MCF 10A (cell line): ENCODE measurements at regions not wholly inside any gene's neighbourhood (a gene's known extent, or its start where the extent isn't known, plus 50 kb on each side); places are given as distances from the start of the nearest gene placed in this dataset.

Experiments used
- BruUV-seq: library from RNA; stranded (reverse); fragments of 400-500 nt; replicated peaks from 2 replicates; lab custom pipeline; 2021; lab: Mats Ljungman, UMichigan
- CTCF ChIA-PET: fragments of 300-600 bp; sonication (Branson Sonifier 250); formaldehyde crosslinking; extraction: SDS; loops from one replicate; lab custom pipeline; 2021; ENCODE audit warnings: antibody characterized with exemption, inconsistent platforms; lab: Yijun Ruan, JAX
- POLR2A ChIA-PET: fragments of 300-600, 350-650 bp; sonication (Branson Sonifier 250); formaldehyde crosslinking; extraction: SDS; loops from one replicate; lab custom pipeline; 2020; ENCODE audit warnings: antibody characterized with exemption, inconsistent platforms; lab: Yijun Ruan, JAX
- DNase-seq: peaks from one replicate; pipeline ENCODE4 v3.0.0-alpha.2; 2018; ENCODE audit not compliant: unreplicated experiment
- H3K27ac Mint-ChIP-seq: one replicate; pipeline ENCODE4 v1.8.0; 2022; ENCODE audit warnings: mild to moderate bottlenecking, low read depth, mixed read lengths; ENCODE audit not compliant: unreplicated experiment
- H3K27me3 Mint-ChIP-seq: one replicate; pipeline ENCODE4 v1.8.0; 2022; ENCODE audit warnings: mixed read lengths; ENCODE audit not compliant: insufficient read depth, unreplicated experiment
- H3K36me3 Mint-ChIP-seq: one replicate; pipeline ENCODE4 v1.8.0; 2022; ENCODE audit warnings: mild to moderate bottlenecking, moderate library complexity, mixed read lengths; ENCODE audit not compliant: insufficient read depth, unreplicated experiment
- H3K4me1 Mint-ChIP-seq: one replicate; pipeline ENCODE4 v1.8.0; 2022; ENCODE audit warnings: mixed read lengths; ENCODE audit not compliant: insufficient read depth, unreplicated experiment
- H3K4me3 Mint-ChIP-seq: one replicate; pipeline ENCODE4 v1.8.0; 2022; ENCODE audit warnings: mild to moderate bottlenecking, moderate library complexity, mixed read lengths; ENCODE audit not compliant: unreplicated experiment
- H3K9me3 Mint-ChIP-seq: one replicate; pipeline ENCODE4 v1.8.0; 2022; ENCODE audit warnings: mixed read lengths; ENCODE audit not compliant: unreplicated experiment
- intact Hi-C: fragments of 100-400 bp; cut with micrococcal nuclease; formaldehyde crosslinking; loops from 2 replicates; pipeline ENCODE4 v1.14.1; 2022
- TF ChIP-seq, protein P1 (sequence below): fragments of 200-600 bp; IDR thresholded peaks from one replicate; pipeline ENCODE4 v1.8.0; 2022; ENCODE audit warnings: antibody characterized with exemption, mild to moderate bottlenecking; ENCODE audit not compliant: unreplicated experiment

DNA sequence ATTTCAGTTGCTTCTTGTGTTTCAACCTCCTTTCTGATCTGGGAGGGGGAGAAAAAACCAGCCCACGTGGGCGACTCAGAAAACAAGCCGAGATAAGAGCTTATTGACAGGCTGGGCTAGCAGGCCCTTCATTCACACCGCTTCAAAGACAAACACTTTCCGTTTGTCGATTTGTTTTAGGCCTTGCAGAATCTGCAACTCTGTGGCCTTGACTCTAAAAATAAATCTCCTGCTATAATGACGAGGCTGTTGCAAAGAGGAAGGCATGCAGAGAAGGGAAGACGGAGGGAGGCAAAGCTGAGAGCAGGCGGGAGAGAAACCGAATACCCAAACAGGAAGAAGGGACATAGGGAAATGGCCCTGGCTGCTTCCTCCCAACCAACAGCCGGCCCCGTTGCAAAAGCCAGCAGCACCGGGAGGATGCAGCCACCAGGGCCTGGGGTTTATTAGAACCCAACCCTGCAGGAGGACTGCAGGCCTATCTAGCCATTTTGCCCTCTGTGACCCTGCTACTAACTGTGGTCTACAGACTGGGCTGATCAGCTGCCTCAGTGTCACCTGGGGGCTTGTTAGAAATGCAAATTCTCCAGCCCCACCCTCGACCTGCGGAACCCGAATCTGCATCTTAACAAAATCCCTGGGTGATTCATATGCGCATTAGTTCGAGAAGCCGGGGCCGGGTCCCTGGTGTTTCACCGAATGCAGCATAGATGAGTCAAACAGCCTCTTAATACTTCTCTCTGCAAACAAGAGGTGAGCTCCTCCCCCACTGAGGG is 325.5 kb downstream of the BCOR start:
- no peaks in the 10 kb centered on the region for H3K4me1 Mint-ChIP-seq
- H3K9me3 Mint-ChIP-seq = peaks cover 7% of the 10 kb centered on the region
- ChIA-PET CTCF (interaction anchor here (0.6 kb wide), 1 partner anchor 879 kb away, joined by 3 read pairs; no protein-coding TSS in a partner anchor), POLR2A (no interaction called here)
- H3K36me3 Mint-ChIP-seq = no peaks in the 10 kb centered on the region
- no peak overlapping the region for H3K4me3 Mint-ChIP-seq
- BruUV-seq = no TSS peak
- H3K27ac Mint-ChIP-seq = no peak overlapping the region
- DNase-seq = no peak
- intact Hi-C loops = no loop called here
- peaks cover 44% of the 10 kb centered on the region for H3K27me3 Mint-ChIP-seq
- TF ChIP-seq, protein P1, sequence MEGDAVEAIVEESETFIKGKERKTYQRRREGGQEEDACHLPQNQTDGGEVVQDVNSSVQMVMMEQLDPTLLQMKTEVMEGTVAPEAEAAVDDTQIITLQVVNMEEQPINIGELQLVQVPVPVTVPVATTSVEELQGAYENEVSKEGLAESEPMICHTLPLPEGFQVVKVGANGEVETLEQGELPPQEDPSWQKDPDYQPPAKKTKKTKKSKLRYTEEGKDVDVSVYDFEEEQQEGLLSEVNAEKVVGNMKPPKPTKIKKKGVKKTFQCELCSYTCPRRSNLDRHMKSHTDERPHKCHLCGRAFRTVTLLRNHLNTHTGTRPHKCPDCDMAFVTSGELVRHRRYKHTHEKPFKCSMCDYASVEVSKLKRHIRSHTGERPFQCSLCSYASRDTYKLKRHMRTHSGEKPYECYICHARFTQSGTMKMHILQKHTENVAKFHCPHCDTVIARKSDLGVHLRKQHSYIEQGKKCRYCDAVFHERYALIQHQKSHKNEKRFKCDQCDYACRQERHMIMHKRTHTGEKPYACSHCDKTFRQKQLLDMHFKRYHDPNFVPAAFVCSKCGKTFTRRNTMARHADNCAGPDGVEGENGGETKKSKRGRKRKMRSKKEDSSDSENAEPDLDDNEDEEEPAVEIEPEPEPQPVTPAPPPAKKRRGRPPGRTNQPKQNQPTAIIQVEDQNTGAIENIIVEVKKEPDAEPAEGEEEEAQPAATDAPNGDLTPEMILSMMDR = no peak

DNA sequence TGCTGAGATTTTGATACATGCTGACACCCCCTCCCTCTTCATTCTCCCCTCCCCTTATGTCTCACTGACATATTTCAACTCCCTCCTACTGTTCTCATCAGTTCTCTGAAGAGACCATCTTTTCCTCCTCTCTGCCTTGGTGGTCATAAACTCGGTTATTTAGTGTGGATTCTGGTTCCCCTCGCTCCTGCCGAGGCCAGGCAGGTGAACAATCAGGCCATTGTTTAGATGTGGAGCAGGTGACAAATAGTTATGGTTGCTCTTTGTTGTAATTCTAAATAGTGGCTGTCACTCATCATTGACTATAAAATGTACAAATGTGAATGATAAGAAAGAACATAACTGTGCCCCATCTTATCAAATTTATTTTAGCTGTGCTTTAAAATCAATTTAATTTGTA is 324.6 kb downstream of the BCOR start:
- POLR2A ChIA-PET = no interaction called here
- no peak overlapping the region for H3K27ac Mint-ChIP-seq

DNA sequence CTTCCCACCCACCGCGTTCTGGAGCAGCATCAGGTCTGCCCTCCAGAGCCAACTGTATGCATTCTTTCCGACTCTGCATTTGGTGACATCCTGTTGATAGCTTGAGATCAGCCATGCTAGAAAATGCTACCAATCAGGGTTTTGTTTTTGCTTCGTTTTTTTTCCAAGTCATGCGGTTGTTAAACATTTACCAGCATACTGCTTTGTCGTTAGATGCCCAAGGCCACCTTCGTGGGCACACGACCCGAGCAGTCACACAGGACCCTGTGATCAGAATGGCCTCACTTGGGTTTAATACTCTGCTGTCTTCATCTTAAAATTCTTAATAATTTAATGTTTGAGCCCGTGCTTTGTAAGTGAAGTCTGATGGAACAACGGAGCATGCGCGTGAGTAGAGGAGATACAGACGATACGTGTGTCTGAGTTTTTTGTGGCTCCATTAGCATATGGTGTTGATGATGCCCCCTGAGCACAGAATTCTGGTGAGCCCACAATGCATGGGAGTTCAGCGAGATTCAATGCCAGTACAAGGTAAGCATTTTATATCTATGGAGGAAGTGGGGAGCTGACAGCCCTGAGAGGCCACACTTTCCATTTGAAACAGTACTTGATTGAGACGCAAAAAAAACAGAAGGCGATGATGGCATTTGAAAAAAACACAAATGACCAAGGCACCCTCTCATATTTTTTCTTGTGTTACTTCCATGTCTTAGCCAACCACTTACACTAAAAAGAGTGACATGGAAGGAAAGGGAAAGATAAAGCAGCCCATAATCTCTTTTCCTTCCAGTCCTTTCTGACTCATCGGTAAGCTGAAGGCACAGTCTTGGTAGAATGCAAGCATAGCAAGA is 323.6 kb downstream of the BCOR start:
- peaks cover 7% of the 10 kb centered on the region for H3K9me3 Mint-ChIP-seq
- H3K4me1 Mint-ChIP-seq = no peaks in the 10 kb centered on the region
- no peaks in the 10 kb centered on the region for H3K36me3 Mint-ChIP-seq
- POLR2A ChIA-PET = no interaction called here
- BruUV-seq = no TSS peak
- no peak for DNase-seq
- peaks cover 49% of the 10 kb centered on the region for H3K27me3 Mint-ChIP-seq
- H3K4me3 Mint-ChIP-seq = no peak overlapping the region
- H3K27ac Mint-ChIP-seq = no peak overlapping the region
- TF ChIP-seq, protein P1 = no peak
- CTCF ChIA-PET = interaction anchor here (0.9 kb wide), 1 partner anchor 16 kb away, joined by 3 read pairs; no protein-coding TSS in a partner anchor
- intact Hi-C loops = no loop called here

More for the DNA sequence above, 324.6 kb downstream of the BCOR start:
- Mint-ChIP-seq H3K4me1 (no peaks in the 10 kb centered on the region), H3K4me3 (no peak overlapping the region), H3K36me3 (no peaks in the 10 kb centered on the region), H3K27me3 (peaks cover 45% of the 10 kb centered on the region), H3K9me3 (peaks cover 7% of the 10 kb centered on the region)
- intact Hi-C loops = no loop called here
- TF ChIP-seq, protein P1 = no peak
- no TSS peak for BruUV-seq
- CTCF ChIA-PET = interaction anchor here (0.9 kb wide), 1 partner anchor 15 kb away, joined by 3 read pairs; no protein-coding TSS in a partner anchor
- DNase-seq = no peak

DNA sequence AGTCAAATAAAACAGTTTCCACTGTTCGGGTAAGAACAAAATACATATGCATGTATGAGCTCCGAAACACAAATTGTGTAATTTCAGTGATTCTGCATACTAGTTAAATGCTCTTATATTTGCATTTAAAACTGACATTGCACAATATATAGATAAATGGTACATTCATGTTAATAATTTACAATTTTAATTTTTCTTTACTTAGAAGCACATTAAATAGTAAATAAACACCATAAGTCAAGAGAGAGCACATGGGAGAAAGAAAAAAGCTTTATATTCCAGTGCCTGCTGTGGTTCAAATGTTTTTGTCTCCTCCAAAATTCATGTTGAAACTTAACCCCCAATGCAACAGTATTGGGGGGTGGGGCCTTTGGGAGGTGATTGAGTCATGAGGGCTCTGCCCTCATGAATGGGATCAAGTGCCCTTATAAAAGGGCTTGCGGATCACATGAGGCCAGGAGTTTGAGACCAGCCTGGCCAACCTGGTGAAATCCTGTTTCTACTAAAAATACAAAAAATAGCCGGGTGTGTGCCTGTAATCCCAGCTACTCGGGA is 322.9 kb downstream of the BCOR start:
- H3K27me3 Mint-ChIP-seq = peaks cover 42% of the 10 kb centered on the region
- no peaks in the 10 kb centered on the region for H3K4me1 Mint-ChIP-seq
- BruUV-seq = no TSS peak
- no peak for DNase-seq
- intact Hi-C loops = no loop called here
- no peaks in the 10 kb centered on the region for H3K36me3 Mint-ChIP-seq
- TF ChIP-seq, protein P1 = no peak
- no peak overlapping the region for H3K4me3 Mint-ChIP-seq
- ChIA-PET POLR2A (interaction anchor here (0.6 kb wide), 1 partner anchor 324 kb away, joined by 5 read pairs; no protein-coding TSS in a partner anchor), CTCF (no interaction called here)
- H3K27ac Mint-ChIP-seq = no peak overlapping the region
- peaks cover 7% of the 10 kb centered on the region for H3K9me3 Mint-ChIP-seq
